ENCODE measurements at regions not wholly inside any gene's neighbourhood (a gene's known extent, or its start where the extent isn't known, plus 50 kb on each side); places are given as distances from the start of the nearest gene placed in this dataset.

DNA sequence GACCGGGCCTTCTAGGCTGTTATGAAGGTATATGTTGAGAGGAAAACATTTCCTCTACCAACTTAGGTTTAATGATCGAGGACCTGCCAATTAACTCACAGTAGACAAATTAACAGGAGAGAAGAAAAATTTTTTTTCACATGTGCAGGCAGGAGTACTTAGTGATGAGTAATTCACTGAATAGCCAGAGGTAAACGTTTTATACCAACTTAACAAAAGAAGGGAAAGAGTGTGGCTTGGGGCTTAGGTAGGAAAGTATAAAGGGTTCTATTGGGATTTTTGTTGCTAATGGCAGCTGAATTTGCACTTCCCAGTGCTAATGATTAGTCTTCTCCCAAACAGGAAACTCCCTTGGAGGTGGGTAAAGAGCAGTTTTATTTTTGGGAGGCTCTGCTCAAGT is 121.6 kb upstream of the HS3ST4 start (continued):
- TF ChIP-seq, protein P1, sequence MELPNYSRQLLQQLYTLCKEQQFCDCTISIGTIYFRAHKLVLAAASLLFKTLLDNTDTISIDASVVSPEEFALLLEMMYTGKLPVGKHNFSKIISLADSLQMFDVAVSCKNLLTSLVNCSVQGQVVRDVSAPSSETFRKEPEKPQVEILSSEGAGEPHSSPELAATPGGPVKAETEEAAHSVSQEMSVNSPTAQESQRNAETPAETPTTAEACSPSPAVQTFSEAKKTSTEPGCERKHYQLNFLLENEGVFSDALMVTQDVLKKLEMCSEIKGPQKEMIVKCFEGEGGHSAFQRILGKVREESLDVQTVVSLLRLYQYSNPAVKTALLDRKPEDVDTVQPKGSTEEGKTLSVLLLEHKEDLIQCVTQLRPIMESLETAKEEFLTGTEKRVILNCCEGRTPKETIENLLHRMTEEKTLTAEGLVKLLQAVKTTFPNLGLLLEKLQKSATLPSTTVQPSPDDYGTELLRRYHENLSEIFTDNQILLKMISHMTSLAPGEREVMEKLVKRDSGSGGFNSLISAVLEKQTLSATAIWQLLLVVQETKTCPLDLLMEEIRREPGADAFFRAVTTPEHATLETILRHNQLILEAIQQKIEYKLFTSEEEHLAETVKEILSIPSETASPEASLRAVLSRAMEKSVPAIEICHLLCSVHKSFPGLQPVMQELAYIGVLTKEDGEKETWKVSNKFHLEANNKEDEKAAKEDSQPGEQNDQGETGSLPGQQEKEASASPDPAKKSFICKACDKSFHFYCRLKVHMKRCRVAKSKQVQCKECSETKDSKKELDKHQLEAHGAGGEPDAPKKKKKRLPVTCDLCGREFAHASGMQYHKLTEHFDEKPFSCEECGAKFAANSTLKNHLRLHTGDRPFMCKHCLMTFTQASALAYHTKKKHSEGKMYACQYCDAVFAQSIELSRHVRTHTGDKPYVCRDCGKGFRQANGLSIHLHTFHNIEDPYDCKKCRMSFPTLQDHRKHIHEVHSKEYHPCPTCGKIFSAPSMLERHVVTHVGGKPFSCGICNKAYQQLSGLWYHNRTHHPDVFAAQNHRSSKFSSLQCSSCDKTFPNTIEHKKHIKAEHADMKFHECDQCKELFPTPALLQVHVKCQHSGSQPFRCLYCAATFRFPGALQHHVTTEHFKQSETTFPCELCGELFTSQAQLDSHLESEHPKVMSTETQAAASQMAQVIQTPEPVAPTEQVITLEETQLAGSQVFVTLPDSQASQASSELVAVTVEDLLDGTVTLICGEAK (IDR thresholded peaks at IDR 0.05; ENCODE audit: borderline replicate concordance) = no peak
- TF ChIP-seq RBBP5 (conservative IDR thresholded peaks at IDR 0.05) = no peak
- no peak for TF ChIP-seq RCOR1 (conservative IDR thresholded peaks at IDR 0.05; ENCODE audit: low read depth, low read length)
- TF ChIP-seq, protein P2, sequence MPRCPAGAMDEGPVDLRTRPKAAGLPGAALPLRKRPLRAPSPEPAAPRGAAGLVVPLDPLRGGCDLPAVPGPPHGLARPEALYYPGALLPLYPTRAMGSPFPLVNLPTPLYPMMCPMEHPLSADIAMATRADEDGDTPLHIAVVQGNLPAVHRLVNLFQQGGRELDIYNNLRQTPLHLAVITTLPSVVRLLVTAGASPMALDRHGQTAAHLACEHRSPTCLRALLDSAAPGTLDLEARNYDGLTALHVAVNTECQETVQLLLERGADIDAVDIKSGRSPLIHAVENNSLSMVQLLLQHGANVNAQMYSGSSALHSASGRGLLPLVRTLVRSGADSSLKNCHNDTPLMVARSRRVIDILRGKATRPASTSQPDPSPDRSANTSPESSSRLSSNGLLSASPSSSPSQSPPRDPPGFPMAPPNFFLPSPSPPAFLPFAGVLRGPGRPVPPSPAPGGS (IDR thresholded peaks at IDR 0.05; ENCODE audit: borderline replicate concordance, insufficient read depth, low read depth, low read length, poor library complexity, severe bottlenecking) = no peak
- TF ChIP-seq, protein P3, sequence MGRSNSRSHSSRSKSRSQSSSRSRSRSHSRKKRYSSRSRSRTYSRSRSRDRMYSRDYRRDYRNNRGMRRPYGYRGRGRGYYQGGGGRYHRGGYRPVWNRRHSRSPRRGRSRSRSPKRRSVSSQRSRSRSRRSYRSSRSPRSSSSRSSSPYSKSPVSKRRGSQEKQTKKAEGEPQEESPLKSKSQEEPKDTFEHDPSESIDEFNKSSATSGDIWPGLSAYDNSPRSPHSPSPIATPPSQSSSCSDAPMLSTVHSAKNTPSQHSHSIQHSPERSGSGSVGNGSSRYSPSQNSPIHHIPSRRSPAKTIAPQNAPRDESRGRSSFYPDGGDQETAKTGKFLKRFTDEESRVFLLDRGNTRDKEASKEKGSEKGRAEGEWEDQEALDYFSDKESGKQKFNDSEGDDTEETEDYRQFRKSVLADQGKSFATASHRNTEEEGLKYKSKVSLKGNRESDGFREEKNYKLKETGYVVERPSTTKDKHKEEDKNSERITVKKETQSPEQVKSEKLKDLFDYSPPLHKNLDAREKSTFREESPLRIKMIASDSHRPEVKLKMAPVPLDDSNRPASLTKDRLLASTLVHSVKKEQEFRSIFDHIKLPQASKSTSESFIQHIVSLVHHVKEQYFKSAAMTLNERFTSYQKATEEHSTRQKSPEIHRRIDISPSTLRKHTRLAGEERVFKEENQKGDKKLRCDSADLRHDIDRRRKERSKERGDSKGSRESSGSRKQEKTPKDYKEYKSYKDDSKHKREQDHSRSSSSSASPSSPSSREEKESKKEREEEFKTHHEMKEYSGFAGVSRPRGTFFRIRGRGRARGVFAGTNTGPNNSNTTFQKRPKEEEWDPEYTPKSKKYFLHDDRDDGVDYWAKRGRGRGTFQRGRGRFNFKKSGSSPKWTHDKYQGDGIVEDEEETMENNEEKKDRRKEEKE (IDR thresholded peaks at IDR 0.05) = no peak
- TF ChIP-seq TCF3 (IDR thresholded peaks at IDR 0.05; ENCODE audit: borderline replicate concordance, insufficient read depth, low read depth, low read length) = no peak
- no peak for TF ChIP-seq WRNIP1 (IDR thresholded peaks at IDR 0.05; ENCODE audit: borderline replicate concordance, low read depth, low read length)
- TF ChIP-seq, protein P4, sequence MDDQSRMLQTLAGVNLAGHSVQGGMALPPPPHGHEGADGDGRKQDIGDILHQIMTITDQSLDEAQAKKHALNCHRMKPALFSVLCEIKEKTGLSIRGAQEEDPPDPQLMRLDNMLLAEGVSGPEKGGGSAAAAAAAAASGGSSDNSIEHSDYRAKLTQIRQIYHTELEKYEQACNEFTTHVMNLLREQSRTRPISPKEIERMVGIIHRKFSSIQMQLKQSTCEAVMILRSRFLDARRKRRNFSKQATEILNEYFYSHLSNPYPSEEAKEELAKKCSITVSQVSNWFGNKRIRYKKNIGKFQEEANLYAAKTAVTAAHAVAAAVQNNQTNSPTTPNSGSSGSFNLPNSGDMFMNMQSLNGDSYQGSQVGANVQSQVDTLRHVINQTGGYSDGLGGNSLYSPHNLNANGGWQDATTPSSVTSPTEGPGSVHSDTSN (IDR thresholded peaks at IDR 0.05; ENCODE audit: insufficient replicate concordance, low read depth, low read length) = no peak
- no peak for TF ChIP-seq SUZ12 (IDR thresholded peaks at IDR 0.05; ENCODE audit: unreplicated experiment)
- TF ChIP-seq ATF7 (IDR thresholded peaks at IDR 0.05; ENCODE audit: low read depth) = no peak
- no peak for TF ChIP-seq POU2F2 (IDR thresholded peaks at IDR 0.05; ENCODE audit: borderline replicate concordance, low read depth, low read length)
- TF ChIP-seq, protein P5, sequence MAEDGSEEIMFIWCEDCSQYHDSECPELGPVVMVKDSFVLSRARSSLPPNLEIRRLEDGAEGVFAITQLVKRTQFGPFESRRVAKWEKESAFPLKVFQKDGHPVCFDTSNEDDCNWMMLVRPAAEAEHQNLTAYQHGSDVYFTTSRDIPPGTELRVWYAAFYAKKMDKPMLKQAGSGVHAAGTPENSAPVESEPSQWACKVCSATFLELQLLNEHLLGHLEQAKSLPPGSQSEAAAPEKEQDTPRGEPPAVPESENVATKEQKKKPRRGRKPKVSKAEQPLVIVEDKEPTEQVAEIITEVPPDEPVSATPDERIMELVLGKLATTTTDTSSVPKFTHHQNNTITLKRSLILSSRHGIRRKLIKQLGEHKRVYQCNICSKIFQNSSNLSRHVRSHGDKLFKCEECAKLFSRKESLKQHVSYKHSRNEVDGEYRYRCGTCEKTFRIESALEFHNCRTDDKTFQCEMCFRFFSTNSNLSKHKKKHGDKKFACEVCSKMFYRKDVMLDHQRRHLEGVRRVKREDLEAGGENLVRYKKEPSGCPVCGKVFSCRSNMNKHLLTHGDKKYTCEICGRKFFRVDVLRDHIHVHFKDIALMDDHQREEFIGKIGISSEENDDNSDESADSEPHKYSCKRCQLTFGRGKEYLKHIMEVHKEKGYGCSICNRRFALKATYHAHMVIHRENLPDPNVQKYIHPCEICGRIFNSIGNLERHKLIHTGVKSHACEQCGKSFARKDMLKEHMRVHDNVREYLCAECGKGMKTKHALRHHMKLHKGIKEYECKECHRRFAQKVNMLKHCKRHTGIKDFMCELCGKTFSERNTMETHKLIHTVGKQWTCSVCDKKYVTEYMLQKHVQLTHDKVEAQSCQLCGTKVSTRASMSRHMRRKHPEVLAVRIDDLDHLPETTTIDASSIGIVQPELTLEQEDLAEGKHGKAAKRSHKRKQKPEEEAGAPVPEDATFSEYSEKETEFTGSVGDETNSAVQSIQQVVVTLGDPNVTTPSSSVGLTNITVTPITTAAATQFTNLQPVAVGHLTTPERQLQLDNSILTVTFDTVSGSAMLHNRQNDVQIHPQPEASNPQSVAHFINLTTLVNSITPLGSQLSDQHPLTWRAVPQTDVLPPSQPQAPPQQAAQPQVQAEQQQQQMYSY (CRISPR knock-in tag; IDR thresholded peaks at IDR 0.05) = no peak

Measured in GM12878 (cell line).